Erythroblast (primary cell): ENCODE measurements at regions not wholly inside any gene's neighbourhood (a gene's known extent, or its start where the extent isn't known, plus 50 kb on each side); places are given as distances from the start of the nearest gene placed in this dataset.
"Not testable (repeated sequence)": the region's sequence is repeated elsewhere in the genome, so short reads cannot be mapped to it uniquely, and the experiment has no call there.

Experiments used
- DNase-seq, 2 experiments: peaks; one replicate each; lab custom pipeline; 2025; lab: John Stamatoyannopoulos, UW
- GATA1 ChIP-seq: IDR thresholded peaks from 2 replicates; pipeline ENCODE4 v1.6.1; 2011; ENCODE audit warnings: low read depth, mild to moderate bottlenecking, control low read depth, low read length, moderate library complexity
- POLR2A ChIP-seq: IDR thresholded peaks from 2 replicates; pipeline ENCODE4 v1.6.1; 2011; ENCODE audit warnings: mild to moderate bottlenecking, low read length

DNA sequence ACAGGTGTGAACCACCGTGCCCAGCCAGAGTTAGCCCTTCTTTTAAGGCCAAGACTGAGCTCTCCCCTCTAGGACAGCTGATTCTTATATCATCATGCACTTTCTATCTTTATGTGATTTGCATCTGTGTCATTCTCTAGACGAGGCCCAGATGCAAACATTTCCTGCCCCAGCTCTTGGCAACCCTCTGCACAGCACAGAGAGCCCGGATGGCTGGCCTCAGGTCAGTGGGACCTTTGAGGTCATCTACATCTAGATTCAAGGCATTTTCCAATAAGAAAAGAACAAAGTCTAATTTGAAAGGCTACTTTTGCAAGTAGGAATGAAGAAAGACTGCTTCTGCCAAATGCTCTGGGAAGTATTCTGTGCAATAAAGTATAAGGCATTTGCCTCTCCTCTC, 109.0 kb upstream of the DAB2 start:
- TF ChIP-seq GATA1 (no peak), POLR2A (no peak)
- DNase-seq, result no peak

DNA sequence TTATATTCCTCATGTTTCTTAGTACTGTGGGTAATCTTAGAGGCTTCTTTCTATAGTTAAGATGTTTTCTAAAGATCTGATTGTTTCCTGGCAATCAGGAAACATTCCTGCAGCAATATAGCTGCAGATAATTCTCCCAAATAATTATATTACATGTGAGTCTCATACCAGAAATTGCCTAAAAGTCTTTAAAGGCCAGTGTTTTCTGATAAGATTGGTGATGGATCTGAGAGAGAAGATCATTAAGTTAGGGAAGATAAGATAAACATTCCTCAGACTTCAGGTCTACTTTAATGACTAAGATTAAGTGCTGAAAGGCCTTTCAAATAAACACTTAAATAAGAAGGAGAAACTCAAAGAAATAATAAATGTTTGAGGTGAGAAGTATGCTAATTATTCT, 107.7 kb upstream of the DAB2 start:
- no peak for DNase-seq
- no peak for TF ChIP-seq POLR2A
- TF ChIP-seq GATA1, result no peak

DNA sequence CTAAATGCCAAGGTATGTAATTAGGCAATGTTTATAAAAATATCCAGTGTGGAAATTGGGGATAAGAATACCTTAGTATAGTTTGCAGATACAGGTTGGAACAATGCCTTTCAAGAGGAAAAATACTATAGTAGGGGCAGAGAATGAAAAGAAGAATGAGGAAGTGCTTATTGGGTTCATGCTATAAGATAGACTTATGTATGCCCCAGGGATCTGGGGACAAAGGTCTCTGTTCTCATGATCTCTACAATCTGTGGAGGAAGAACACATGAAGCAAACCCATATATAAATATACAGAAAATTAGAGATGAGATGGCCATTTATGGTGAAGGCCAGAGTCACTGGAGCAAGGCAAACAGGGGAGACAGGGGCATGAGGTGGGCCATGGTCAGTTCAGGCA, 106.5 kb upstream of the DAB2 start:
- TF ChIP-seq GATA1, result no peak
- no peak for TF ChIP-seq POLR2A
- DNase-seq, result no peak

DNA sequence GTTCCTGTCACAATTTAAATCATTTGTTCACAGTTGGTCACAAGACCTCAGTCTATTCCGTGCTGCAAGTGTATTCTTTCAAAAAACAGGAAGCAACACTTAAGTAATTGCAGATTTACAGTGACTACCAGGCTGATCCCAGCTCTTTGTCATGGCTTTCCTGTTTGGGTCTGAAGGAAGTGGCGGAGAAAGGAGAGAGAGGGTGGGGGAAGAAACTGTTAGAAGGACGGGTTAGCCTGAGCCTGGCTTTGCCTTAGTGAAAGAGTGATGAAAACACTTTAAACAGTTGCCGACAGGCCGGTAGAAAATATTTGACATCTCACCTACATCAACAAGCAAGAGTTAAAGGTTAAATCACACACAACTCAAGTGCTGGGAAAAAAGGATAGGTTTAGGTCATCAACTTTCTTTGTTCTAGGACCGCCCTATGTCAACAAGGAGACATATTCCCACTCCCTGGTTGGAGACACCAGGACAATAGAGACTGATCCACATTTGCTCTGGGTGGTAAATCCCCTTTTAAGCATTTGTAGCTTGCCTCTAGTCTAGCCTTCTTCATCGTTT, 102.2 kb upstream of the DAB2 start:
- DNase-seq, result no peak
- TF ChIP-seq GATA1 (no peak), POLR2A (no peak)

DNA sequence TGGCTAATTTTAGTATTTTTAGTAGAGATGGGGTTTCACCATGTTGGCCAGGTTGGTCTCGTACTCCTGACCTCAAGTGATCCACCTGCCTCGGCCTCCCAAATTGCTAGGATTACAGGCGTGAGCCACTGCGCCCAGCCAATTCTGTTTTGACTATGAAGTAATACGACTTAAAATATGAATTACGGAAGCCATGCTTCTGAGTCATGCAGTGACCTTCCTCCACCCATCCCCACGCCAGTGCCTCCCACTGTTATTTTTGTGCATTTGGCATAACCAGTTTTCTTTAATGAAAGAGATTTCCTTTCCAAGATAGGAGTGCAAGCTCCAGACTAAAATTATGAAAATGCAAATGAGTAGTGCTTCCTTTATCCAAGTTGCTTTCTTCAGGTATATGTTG, 101.0 kb upstream of the DAB2 start:
- not testable (repeated sequence) for DNase-seq

DNA sequence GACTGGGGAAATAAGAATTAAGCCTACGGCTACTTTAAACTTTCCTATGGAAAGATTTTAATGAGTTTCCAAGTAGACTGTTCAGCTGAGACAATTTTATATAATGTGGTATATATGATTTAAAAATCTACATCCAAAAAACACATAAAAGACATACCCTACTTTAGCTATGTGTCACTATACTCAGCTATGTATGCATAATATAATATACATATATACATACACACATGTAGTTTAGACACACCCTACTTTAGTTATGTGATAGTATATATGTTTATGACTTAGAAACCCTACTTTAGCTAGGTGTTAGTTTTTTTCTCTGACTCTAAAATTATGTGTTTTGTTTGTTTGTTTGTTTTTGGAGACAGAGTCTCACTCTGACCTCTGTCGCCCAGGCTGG, 100.5 kb upstream of the DAB2 start:
- TF ChIP-seq GATA1 (no peak), POLR2A (no peak)
- DNase-seq, result no peak

DNA sequence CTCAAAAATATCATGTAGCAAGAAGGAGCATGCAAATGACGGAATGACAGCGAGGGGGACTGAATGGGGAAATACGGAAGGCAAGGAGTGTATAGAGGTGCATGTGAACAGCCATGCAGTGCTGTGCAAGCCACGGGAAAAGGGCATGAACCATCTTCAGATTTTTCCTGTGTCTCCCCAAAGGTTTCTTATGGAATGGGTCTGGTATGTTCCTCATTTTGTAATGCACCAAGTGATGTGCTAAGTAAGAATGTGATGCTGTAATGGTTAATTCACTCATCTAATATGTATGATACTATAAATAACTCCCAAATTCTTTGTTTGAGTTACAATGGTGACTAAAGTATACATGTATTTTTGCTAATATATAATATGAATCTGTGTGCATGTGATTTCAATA, 99.0 kb upstream of the DAB2 start:
- no peak for TF ChIP-seq POLR2A
- TF ChIP-seq GATA1, result no peak
- DNase-seq, result no peak

DNA sequence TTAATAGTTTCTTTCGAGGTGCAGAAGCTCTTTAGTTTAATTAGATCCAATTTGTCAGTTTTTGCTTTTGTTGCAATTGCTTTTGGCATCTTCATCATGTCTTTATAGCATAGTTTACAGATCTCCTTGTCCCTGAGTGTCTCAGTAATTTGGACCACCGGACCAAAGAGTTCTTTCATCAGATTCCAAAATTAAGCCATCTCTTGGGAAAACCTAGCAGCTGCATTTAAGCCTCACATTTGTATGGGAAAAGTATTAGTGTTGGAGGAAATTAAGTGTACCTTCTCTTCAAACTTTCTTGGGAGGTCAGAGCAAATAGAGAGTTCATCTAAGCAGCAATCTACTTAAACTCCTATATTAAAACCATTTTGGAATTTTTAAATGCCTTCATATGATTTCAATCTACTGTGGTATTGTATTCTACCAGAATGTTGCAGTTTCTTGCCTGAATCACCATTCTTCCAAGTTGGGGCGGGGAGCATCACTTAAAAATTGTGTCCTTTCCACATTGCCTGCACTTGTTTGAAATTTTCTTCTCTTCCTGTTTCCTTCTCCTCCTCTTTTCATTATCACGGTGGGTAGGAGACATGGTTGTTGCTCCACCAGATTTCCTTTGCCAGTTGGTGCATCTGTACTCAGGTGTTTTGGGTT, 97.3 kb upstream of the DAB2 start:
- DNase-seq, result no peak
- TF ChIP-seq GATA1, result no peak
- TF ChIP-seq POLR2A, result no peak

DNA sequence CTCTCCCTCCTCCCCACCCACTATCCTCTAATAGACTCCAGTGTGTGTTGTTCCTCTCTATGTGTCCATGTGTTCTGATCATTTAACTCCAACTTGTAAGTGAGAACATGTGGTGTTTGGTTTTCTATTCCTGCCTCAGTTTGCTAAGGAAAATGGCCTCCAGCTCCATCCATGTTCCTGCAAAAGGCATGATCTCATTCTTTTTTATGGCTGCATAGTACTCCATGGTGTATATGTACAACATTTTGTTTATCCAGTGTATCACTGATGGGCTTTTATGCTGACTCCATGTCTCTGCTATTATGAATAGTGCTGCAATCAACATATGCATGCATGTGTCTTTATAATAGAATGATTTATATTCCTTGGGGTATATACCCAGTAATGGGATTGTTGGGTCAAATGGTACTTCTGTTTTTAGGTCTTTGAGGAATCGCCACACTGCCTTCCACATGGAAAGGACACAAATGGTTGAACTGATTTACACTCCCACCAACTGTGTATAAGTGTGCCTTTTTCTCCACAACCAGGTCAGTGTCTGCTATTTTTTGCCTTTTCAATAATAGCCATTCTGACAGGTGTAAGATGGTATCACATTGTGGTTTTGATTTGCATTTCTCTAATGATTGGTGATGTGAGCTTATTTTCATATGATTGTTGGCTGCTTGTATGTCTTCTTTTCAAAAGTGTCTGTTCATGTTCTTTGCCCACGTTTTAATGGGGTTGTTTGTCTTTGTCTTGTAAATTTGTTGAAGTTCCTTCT, 96.5 kb upstream of the DAB2 start:
- no peak for DNase-seq
- TF ChIP-seq GATA1 (no peak), POLR2A (no peak)

DNA sequence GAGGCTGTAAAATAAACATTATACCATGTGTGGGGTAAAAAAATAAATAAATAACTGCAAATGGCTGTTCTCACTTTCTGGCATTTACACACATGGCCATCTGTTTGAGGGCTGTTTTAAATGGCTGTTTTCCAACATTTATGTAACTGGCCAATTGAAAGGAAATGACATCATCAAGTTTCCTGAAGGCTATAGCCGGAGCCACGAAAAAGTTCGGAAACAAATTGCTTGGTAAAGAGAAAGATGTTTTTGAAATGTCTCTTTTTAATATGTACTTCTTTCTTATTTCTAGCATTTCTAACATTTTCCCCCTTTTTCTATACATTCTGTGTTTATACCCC, 95.4 kb upstream of the DAB2 start:
- DNase-seq, result no peak
- TF ChIP-seq GATA1 (no peak), POLR2A (no peak)

DNA sequence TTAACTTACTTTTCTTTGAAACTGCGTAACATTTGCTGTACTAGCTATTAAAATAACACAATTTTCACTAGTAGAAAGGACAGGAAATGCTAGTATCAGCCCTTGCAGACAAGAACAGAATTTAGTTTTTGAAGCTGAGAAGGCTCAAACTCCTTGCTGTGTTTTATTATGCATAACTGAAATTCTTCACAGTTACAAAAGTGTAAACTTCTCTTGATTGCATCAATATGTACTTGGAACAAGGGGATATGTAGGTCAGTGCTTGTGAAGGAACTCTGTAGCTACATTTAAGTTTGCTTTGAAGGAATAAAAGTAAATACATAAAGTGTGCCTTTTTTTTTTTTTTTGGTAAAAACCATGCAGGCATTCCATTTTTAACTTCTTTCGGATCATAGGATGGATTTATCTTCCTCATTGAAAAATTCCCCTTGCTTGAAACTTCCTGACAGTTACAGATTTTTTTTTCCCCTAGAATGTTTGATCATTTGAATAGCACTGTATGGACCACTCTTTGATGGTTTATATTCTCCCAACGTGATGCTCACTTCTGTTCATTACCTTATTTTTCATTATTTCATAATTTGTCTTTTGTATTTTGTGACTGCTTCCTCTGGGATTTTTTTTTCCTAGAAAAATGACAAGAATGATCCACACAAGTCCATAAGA, 94.9 kb upstream of the DAB2 start:
- no peak for DNase-seq
- TF ChIP-seq POLR2A, result no peak
- no peak for TF ChIP-seq GATA1

DNA sequence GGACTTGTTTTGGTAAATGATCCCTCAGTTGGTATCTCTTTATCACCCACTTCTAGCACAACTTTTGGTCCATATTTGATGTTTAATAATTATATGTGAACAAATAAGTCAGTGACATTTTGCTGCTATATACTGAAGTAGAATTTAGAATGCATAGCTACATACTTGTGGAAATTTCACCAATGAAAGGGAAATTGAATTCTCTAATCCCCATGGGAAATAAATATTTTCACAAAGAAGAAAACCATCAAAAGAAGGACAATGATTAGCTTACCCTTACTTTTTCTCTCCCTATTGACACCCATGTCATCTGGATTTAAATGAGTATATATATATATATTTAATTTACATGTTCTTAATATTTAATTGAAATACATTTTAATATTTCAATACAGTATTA, 94.3 kb upstream of the DAB2 start:
- TF ChIP-seq GATA1 (no peak), POLR2A (no peak)
- DNase-seq, result no peak

DNA sequence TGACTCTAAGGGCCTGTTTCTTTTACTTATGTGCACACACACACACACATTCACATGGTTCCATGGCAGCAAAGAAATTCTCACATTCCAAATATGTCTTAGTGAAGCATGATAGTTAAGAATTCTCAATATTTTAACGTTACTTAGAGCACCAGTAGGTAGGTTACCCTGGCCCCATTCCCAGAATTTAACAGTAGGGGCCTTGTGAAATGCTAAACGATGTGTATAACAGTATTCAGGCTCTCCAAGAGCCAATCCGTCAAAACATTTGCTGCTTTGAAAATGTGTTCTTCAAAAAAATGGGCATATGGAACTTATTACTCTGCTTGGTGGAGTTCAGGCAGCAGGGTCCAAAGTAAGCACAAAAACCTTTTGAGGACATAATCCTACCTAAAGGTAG, 93.7 kb upstream of the DAB2 start:
- TF ChIP-seq POLR2A (no peak), GATA1 (no peak)
- DNase-seq, result no peak

DNA sequence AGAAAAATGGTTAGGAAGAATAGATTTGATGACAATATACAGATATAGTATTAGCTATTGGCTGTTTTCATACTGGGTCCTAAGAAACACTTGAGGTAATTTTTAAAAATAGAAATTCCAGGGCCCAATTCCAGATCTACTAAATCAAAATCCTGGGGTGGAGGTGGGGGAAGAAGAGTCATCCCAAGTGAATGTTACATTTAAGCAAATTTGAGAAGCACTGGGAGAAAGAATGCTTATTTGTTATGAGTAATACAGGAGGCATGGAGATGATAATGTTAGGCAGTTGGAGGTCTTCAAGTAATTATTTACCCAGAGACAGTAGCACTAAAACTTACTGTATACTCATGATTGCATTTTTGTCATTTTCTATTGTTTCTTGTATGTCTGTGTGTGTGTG, 93.0 kb upstream of the DAB2 start:
- TF ChIP-seq GATA1 (no peak), POLR2A (no peak)
- no peak for DNase-seq

DNA sequence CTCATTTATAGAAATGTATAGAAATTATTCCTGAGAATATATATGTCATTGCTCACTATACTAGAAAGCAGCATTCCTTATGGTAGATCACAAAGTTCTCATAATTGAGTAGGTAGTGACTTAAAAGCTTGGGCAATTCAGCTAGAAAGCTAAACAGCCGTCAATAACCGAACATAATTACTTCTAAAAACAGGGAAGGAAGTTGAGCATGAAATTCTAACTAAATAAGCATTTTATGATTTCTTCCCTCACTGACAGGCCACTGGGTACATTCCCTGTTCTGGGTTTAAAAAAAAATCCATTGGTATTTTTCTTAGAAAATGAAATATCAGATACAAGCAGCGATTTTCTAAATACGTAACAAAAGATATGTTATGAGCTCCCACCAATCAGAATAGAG, 91.1 kb upstream of the DAB2 start:
- DNase-seq, result no peak
- TF ChIP-seq POLR2A (no peak), GATA1 (no peak)
